Tongue (tissue), 1 donor: ENCODE measurements at regions not wholly inside any gene's neighbourhood (a gene's known extent, or its start where the extent isn't known, plus 50 kb on each side); places are given as distances from the start of the nearest gene placed in this dataset.
"Not testable (repeated sequence)": the region's sequence is repeated elsewhere in the genome, so short reads cannot be mapped to it uniquely, and the experiment has no call there.

Source experiments
- DNase-seq: peaks from one replicate; pipeline ENCODE4 v3.0.0-alpha.2; 2015

DNA sequence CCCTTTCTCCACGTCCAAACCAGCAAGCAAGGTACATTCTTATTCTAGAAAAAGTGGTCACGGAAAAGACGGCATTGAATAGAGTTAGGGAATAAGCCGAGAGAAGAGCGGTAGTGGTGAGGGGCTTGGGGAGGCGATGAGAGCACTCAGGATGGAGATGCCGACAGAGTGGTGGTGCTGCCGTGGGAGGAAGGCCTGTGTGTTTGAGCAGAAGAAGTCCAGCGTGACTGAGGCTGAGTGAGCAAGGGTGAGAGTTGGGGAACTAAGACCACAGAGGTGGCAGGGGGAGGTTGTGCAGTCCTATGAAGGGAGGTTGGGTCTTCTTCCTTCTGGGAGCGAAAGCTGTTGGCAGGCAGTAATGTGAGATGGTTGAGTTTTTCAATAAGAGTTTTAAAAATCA, 252.3 kb downstream of the ABCC12 start:
- DNase-seq, result no peak

DNA sequence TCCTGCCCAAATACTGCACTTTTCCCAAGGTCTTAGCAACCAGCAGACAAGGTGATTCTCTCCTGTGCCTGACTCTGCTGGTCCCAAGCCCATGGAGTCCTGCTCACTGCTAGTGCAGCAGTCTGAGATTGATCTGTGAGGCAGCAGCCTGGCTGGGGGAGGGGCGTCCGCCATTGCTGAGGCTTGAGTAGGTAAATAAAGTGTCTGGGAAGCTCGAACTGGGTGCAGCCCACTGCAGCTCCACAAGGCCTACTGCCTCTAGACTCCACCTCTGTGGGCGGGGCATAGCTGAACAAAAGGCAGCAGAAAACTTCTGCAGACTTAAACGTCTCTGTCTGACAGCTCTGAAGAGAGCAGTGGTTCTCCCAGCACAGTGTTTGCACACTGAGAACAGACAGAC, 258.7 kb downstream of the ABCC12 start:
- not testable (repeated sequence) for DNase-seq

DNA sequence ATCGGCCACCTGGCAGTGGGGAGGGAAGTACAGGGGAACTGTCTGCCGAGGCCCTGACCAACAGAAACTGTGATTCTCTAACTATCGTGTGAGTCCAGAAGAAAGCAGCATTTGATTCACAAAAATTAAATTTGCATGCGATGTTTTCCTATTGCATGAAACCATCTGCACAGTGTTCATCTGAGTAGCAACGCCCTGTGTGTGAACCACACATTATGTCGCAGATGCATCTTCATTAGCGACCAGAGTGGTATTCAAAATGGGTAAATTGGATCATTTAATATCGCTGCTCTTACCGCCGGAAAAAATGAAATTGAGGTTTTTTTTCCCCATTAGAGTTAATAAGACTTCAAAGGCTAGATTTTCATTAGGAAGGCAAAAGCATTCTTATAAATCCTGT, 260.6 kb downstream of the ABCC12 start:
- no peak for DNase-seq

DNA sequence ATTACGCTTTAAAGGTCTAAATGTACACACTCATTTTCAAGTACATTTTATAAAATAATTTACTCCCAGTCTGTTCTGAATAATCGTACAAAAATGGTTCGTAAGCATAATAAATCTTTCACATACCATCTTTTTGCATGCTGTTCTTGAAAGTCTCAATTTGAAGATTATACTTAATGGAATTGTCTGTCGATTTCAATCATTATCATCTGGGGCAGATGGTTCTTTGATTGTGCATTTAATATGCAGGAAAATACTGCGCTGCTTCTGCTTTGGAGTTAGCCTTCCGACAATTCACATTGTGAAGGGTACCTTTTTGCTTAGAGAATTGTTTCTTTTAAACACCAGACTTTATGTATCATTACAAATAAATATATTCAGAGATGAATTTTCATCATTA, 262.8 kb downstream of the ABCC12 start:
- no peak for DNase-seq

DNA sequence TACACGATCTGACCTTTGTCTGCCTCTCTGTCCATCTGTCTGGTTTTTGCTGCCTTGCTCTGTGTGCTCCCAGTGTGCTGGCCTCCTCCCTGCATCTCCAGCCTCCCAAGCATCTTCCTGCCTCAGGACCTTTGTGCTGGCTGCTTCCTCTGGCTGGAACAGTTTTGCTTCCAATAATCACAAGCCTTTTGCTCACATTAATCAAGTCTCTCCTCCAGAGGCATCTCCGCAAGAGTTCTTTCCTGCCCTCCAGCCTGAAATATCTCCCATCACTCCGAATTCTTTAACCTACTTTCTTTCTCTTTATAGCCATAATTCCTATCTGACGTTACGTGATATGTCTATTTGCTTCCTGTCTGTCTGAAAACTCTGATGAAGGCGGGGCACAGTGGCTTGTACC, 267.1 kb downstream of the ABCC12 start:
- no peak for DNase-seq

DNA sequence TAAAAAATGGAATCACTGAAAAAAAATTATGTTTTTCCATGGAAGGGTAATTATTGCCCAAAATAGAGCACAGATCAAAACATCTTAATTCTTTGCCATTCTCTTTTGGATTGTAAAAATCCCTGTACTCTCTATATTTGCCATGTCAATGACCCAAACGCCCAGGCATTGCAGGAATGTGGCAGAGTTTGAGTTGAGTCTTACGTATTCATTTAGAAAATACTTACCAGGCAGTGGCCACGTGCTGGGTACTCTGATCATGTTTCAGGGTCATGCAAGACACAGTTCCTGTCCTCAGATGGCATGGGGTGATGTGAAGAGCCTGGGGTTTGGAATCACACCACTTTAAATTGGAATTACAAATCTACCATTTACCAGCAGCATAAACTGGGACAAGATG, 267.7 kb downstream of the ABCC12 start:
- DNase-seq, result no peak

DNA sequence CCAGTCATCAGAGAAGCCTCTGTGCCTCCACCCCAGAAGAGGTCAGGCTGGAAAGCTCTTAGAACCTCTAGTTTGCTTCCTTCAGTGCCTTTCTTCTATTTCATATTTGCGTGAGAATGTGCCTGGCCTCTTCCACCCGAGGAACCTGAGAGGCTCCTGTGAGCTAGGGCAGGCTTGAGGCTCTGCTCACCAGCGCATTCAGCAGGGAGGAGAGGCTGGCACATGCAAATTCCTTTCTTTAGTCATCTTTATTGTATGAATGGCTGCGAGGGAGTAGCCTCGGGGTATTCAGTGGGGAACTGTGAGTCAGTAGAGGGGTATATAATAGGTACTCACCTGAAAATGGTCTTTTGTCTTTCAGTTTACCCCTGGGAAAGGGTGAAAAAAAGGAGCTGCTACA, 268.3 kb downstream of the ABCC12 start:
- DNase-seq, result no peak

DNA sequence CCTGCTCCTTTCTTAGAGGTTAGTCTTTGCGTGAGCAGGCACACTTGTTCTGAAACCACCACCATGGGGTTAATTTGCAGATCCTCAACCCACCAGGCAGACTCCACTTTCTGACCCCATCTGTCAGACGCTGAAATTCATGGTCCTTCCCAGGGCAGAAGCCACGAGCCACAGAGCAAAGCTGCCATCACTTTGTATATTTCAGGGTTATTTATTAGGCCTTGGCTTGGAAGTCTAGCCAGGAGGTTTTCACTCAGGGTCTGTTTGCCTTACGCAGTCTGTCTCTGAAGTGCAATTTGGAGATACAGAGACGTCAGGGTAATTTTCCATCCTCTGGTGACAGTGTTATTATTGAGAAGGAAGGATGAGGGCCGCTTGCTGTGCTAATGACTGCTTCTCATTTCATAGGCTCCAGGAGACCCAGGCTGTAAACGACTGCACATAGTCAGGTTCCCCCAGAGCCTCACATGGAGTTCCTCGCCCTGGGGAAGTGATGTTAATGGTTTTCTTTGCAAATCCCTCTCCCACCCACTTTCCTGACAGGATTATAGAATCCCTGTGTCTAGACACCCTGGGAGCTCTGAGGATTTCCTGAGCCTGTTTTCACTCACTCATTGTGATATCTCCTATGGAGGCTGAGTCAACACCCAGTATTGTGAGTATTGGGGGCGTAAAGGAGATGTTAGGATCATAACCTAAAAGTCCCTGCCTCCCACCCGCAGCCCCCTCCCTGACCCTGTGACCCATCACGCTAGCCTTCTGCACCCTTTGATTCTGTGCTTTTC, 269.0 kb downstream of the ABCC12 start:
- DNase-seq, result no peak

DNA sequence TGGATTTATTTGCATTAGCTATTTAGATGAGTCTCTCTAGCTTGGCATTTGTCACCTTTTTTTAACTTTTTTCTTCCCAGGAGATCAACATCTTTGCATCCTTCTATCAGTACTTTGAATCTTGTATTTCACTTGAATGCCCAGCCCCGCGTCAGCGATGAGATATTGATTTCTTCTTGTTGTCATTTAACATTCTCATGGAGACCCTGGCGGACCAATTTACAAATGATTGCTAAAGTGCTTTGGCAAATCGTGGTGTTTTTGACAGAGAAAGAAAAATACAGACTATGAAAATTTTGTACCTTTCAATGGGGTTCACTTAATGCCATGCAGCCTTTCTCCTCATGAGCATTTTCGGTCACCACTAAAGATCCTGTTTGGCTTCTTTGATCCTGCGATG, 269.7 kb downstream of the ABCC12 start:
- DNase-seq, result no peak

DNA sequence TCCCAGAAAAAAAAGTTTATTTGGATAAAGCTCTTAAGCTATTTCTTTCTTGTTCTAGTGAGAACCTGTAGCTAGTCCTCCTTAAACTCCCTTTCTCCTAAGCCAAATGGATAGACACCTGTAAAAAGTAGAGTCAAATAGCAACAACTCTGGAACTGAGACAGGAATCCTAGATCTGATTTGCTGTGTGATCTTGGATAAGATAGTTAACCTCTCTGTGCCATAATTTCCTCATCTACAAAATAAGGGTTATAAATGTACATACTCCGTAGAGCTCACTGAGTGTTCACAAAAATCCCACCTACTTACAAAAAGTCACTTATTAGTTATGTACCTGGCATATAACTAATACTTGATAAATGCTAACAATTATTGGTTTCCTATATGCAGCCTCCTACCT, 270.3 kb downstream of the ABCC12 start:
- no peak for DNase-seq

DNA sequence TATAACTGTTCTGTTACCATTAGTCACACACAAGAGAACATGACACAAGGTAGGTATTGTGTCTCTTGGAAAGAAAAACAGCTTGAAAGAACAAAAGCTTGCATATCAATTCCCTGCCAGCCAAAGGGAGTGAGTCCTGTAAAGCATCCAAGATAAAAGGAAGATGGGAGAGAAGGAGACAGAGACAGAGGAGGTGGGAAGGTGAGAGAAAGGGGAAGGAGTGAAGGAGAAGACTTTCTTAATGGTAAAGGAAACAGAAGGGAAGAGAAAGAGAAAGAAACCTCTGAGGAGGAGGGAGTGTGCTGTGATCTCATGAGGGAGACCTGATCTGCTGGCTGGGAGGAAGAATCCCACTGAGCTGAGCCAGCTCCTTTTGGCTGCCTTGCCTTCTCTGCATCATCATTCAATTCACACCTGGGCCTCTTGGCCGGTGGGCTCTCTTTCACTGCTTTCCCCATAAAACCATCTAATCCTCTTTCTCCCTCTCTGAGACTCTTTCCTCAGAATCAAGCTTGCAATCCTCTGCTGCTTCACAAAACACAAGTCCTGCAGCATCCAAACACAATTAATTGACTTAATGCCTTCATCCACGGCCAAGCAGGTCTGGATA, 271.6 kb downstream of the ABCC12 start:
- DNase-seq, result peak; percentile 29

DNA sequence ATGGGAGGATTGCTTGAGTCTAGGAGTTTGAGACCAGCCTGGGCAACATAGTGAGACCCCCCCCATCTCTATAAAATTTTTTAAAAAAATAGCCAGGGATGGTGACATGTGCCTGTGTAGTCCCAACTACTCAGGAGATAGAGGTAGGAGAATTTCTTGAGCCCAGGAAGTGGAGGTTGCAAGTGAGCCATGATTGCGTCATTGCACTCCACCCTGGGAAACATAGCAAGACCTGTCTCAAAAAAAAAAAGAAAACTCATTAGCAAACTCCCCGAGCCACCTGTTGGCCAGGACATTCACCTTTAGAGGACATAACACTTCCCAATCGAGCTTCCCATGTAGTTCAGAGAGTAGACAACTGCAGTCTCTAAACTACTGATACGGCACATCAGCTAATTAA, 274.2 kb downstream of the ABCC12 start:
- no peak for DNase-seq

DNA sequence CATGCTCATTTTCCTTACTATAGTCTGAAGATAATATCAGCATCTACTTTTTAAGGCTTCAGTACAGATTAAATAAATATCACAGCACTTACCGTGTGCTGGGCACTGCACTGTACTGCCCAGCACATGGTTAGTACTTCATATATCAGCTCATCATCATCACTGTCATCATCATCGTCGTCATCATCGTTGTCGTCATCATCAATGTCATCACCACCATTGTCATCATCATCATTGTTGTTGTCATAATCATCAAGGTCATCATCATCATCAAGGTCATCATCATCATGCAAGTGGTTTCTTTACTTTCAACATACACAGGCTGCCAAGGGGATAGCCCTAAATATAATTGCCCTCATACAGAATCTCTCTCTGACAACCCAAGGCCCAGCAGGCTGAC, 275.1 kb downstream of the ABCC12 start:
- DNase-seq, result no peak

DNA sequence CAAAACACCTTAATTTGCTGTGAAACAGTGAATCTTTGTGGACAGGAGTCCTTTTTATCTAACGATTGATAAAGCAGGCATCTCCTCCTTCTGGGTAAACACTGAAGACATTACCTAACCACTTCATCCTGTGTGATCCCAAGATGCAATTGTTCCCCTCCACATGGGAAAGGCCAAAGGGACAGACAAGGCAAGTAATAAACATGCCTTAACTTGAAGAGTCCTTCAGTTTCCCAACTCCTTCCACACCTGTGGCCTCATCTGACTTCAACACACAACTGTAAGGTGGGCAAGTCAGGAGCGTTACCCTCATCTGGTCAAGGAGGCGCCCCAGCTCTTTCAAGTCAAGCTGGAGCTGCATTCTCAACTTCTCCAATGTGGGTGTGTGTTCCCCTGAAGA, 278.6 kb downstream of the ABCC12 start:
- DNase-seq, result no peak

DNA sequence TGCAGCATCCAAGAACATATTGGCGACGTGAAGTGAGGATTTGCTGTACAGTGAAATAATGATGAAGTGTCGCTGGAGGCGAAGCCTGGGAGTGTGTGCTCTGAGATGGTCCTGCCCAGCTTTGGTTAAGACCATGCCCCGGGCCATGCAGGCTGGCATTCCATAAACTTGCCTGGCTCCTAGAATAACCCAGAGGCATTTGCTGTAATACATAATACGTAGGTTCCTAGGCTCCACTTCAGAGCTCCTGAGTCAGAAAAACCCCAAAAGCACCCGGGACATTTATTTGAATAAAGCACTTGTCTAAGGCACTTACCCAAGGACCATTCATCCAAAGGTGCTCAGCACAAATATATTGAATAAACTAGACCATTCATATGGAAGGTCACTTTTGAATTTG, 279.3 kb downstream of the ABCC12 start:
- no peak for DNase-seq

DNA sequence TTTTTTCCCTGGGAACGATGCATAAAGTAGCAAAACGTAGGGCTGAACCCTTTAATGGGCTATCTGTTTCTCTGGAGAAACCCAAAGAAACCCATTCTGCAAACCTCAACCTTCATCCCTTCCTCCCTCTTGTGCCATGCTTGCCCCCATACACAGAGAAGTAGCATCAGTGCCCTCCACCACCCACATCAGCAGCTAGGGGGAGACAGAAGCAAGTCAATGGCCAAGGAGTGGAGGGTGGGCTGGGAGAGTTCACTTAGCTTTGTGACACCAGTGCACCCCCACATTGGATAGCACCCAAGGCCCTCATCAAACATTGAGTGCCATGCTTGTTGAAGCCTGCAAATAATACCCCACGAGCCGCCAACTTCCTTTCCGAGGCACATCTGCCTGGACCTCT, 282.4 kb downstream of the ABCC12 start:
- no peak for DNase-seq

DNA sequence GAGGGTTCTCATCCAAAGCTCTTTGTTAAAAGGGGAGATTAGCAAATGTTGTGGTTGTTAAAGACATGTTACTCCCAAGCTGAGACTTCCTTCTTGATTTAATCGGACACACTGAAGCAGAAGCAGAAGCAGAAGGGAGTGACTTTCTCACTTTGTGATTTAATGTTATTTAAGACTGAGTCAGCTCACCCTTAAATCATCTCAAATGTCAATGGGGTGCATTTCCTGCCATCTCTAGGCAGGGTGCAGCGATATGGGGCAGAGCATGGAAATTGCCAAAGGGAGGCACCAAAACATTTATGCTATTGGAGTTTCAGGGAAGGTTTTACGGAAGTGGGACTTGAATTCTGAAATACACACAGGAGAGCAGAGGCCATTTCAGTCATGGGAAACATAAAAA, 283.6 kb downstream of the ABCC12 start:
- DNase-seq, result no peak

DNA sequence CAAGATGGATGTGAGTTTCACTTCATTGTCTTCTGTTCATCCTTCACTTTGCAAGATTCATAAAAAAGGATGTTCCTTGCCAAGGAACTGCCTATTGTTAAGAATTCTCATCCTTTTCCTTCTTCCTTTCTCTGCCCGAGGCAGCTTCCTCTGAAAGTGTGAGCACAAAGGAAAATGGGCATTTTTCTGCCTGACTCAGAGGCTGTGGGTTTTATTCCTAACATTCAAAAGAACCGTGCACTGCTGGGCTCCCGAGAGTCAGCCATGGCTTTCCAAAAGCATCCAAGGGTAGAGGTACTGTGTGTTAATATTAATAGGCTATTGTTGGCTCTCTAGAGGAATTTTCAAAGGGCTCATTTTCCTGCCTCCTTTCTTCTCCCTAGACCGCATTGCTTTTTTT, 289.4 kb downstream of the ABCC12 start:
- no peak for DNase-seq

DNA sequence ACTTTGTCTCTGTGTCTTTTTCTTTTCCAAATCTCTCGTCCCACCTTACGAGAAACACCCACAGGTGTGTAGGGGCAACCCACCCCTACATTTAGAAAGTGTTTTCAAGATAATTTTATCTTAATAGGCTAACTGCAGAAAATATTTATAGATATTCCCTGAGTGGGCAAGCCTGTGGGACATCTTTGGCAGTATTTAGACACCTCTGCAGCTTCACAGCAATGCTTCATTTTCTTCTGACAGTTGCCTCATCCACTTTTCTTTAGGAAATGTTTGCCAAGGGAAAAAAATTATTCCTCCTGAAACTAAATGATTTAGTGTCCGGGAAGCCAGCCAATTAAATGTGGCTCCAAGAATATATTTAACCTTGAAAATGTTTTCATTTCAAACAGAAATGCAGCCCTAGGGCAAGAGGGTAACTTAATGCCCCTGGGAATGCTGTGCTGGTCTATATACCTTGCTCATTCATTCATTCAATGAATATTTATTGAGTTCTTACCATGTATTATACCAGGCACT, 290.4 kb downstream of the ABCC12 start:
- DNase-seq, result peak; percentile 10

DNA sequence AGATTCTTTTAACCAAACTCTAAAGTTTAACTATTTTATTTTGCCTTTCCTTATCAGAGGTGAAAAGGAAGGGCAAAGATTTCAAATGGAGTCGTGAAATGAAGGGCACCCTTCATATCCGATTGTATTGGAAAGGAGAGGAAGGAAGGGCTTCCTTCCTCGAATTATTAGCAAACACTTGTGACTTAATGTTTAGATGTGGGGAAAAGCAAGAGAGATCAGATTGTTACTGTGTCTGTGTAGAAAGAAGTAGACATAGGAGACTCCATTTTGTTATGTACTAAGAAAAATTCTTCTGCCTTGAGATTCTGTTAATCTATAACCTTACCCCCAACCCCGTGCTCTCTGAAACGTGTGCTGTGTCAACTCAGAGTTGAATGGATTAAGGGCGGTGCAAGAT, 291.5 kb downstream of the ABCC12 start:
- not testable (repeated sequence) for DNase-seq

DNA sequence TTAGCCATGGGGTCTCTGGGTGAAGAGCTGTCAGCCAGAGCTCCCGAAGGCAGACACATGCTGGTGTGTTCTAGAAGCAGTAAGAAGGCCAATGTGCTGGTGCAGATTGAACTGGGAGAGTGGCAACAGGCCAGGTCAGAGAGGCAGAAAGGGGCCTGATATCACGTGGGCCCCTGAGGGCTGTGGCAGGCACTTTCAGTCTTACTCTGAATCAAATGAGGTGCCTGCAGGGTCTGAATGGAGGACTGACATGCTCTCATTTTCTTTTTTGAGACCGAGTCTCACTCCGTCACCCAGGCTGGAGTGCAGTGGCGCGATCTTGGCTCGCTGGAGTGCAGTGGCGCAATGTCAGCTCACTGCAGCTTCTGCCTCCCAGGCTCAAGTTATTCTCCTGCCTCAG, 293.8 kb downstream of the ABCC12 start:
- DNase-seq, result no peak

DNA sequence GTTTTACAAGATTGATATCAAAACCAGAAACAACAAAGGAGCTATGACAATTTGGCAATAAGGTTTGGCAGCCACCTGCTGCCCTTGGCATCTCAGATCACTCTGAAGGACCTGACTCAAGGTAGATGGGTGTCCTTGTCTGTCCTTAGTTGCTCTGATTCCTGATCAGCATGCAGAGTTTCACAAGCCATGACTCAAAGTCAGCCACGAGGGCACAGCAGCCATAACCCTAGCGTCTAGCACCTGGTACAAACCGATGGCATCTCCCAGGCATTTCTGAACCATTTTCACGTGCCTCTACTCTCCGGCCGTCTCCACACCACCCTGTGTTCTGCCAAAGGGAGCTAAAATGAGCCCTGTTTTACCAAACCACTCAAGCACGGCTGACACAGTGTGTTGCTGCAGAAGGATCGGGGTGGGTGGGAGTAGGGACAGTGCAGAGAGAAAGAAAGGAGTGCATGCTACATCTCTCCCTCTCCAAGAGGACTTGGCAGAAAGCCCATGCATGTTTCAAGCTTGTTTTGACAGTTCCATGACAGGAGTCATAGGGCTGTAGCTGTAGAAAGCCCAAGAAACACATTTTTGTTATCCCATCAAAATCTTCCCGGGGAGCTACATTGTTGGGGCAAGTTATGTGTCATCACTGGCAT, 297.3 kb downstream of the ABCC12 start:
- DNase-seq, result peak; percentile 42

DNA sequence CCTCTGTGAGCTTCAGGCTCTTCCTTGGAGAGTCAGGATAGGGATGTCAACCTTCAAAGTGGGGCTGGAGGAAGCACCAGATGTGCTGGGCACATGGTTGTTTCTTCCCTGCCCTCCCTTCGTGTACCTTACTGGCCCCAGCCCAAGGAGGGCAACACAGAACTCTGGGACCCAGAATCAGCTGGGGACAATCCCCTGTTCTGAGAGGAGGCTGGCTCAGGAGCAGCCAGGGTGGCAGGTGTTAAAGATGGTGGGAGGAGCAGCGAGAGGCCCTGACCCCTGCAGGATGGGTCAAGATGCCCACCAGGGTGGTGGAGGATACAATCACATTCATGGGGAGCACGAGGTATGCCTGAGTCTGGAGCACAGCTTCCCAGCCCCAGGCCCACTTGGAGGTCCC, 300.4 kb downstream of the ABCC12 start:
- DNase-seq, result no peak

DNA sequence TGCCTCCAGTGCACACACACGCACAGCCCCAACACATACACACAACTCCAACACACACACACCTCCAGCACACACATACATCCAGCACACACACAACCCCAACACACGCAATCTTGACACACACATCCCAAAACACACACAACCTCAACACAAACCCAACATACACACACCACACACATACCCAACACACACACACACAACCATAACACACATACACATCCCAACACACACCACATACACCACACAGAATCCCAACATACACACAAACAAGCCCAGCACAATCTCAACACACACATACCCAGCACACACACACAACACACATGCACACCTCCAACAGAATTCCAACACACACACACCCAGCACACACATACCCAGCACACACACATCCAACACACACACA, 301.1 kb downstream of the ABCC12 start:
- DNase-seq, result no peak
